GM12864 (cell line): ENCODE measurements at regions not wholly inside any gene's neighbourhood (a gene's known extent, or its start where the extent isn't known, plus 50 kb on each side); places are given as distances from the start of the nearest gene placed in this dataset.

Source experiments
- DNase-seq: peaks from one replicate; pipeline ENCODE4 v3.0.0-alpha.2; 2011; ENCODE audit warnings: low read depth
- H3K4me3 ChIP-seq: 2 replicates; pipeline ENCODE4 v1.5.1; 2011; ENCODE audit warnings: mild to moderate bottlenecking, low read depth, low read length, control low read depth
- TF ChIP-seq, protein P1 (sequence below): IDR thresholded peaks from 2 replicates; pipeline ENCODE4 v1.5.1; 2011; ENCODE audit warnings: low read depth, mild to moderate bottlenecking, moderate library complexity, low read length, control low read depth, inconsistent platforms; ENCODE audit errors: missing control alignments

DNA sequence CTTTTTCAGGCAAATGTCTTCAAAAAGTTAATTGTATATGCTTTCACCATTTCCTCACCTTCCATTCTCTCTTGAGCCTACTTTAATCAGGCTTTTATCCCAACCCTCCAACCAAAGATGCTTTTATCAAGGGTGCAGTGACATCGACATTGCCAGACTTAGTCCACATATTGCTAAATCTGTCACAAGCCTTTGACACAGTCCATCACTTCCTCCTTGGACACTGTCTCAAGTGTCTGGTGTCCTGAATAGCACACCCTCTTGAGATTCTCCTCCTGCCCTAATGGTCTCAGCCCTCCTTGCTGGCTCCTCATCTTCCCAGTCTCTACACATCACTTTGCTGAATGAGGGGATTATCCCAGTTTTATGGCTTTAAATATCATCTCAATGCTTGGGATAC, 147.5 kb upstream of the SLC39A10 start:
- TF ChIP-seq, protein P1, sequence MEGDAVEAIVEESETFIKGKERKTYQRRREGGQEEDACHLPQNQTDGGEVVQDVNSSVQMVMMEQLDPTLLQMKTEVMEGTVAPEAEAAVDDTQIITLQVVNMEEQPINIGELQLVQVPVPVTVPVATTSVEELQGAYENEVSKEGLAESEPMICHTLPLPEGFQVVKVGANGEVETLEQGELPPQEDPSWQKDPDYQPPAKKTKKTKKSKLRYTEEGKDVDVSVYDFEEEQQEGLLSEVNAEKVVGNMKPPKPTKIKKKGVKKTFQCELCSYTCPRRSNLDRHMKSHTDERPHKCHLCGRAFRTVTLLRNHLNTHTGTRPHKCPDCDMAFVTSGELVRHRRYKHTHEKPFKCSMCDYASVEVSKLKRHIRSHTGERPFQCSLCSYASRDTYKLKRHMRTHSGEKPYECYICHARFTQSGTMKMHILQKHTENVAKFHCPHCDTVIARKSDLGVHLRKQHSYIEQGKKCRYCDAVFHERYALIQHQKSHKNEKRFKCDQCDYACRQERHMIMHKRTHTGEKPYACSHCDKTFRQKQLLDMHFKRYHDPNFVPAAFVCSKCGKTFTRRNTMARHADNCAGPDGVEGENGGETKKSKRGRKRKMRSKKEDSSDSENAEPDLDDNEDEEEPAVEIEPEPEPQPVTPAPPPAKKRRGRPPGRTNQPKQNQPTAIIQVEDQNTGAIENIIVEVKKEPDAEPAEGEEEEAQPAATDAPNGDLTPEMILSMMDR = no peak
- H3K4me3 ChIP-seq = no peak overlapping the region
- DNase-seq = no peak

DNA sequence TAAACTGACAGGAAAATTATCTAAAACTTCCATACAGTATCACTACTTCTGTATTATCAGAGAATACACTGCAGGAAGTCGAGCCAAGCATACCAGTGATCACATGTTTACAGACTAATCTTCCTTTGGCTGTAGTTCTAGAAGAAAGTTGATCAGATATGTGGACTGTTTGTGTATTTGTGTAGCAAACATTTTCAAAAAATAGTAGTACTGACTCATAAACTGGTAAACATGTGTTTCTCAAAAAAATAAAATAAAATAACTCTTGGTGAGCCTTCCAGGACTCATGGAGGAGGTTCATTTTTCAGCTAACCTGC, 148.9 kb upstream of the SLC39A10 start:
- H3K4me3 ChIP-seq = no peak overlapping the region
- DNase-seq = no peak

GRCh38 chr2:195507447-195508138, 149.4 kb upstream of the SLC39A10 start:
- no peak overlapping the region for H3K4me3 ChIP-seq
- DNase-seq = no peak
- TF ChIP-seq, protein P1 = no peak

More for the DNA sequence above, 148.9 kb upstream of the SLC39A10 start:
- TF ChIP-seq, protein P1 = no peak

DNA sequence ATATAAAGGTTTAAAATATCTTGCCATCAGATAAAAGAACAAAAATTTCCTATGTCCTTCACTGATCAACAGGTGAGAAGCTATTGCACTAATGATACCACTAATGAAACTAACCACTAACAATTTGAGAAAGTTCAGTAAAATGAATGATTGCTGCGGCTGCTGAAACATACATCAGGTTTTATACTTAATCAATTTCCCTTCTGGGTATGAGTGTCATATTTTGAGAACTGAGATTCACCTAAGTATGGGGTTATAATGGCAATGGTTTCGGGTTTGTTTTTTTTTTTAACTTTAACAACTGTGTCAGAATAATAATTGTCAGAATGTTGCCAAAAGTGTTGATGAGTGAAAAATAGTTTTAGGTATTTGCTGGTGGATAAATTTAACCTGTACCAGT, 151.3 kb upstream of the SLC39A10 start:
- peak; percentile 44 for DNase-seq
- no peak overlapping the region for H3K4me3 ChIP-seq
- TF ChIP-seq, protein P1 = no peak

- no peak for DNase-seq
- no peak overlapping the region for H3K4me3 ChIP-seq
- TF ChIP-seq, protein P1 = no peak
These were observed 153.8 kb upstream of the SLC39A10 start for GRCh38 chr2:195503208-195503607.

DNA sequence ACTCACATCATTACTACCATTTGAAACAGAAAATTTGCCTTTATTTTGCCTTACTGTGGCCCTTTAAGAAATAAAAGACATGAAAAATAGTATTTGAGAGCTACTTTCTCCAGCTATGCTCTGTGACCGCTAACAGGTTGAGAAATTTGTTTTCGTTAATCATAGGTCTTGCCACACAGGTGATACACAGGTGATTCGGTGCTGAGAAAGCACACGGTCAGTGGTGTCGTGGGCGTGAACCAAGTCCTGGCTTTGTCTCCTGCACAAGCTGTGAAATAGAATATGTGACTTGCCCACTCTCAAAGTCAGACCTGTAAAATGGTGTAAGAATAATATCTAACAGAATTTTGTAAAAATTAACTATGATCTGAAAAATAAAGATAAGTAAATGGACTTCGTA, 155.3 kb upstream of the SLC39A10 start:
- TF ChIP-seq, protein P1 = no peak
- no peak for DNase-seq
- H3K4me3 ChIP-seq = no peak overlapping the region

- DNase-seq = no peak
- H3K4me3 ChIP-seq = no peak overlapping the region
- TF ChIP-seq, protein P1 = no peak
These were observed 156.1 kb upstream of the SLC39A10 start for GRCh38 chr2:195500879-195501278.
